ENCODE measurements at regions not wholly inside any gene's neighbourhood (a gene's known extent, or its start where the extent isn't known, plus 50 kb on each side); places are given as distances from the start of the nearest gene placed in this dataset.

GRCh38 chr5:174251305-174252000 lies 205.9 kb downstream of the NSG2 start:
- no peak for TF ChIP-seq CTCF (IDR thresholded peaks at IDR 0.05)
- TF ChIP-seq EZH2phosphoT487 (IDR thresholded peaks at IDR 0.05) = no peak
- no peak for TF ChIP-seq EZH2 (IDR thresholded peaks at IDR 0.05)

Measured in neural progenitor cell (in vitro differentiated cells).